ENCODE measurements at regions not wholly inside any gene's neighbourhood (a gene's known extent, or its start where the extent isn't known, plus 50 kb on each side); places are given as distances from the start of the nearest gene placed in this dataset.

DNA sequence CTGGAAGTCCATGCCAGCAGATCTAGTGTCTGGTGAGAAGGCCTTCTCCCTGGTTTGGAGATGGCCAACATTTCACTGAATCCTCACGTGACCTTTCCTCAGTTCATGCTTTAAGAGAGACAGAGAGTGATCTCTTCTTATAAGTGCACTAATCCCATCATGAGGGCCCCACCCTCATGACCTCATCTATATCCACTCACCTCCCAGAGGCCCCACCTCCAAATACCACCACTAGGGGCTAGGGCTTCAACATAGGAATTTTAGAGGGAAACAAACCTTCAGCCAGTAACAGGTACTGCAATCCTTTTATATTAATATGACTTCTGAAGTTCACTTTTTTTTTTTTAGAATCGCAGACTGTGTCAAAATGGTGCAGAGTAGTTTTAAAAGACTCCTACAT lies 496.9 kb upstream of the ADAMTS16 start:
- Mint-ChIP-seq H3K9me3 (peaks cover 38% of the 10 kb centered on the region), H3K4me3 (no peak overlapping the region), H3K27me3 (ENCODE audit: insufficient read depth) (no peaks in the 10 kb centered on the region; the same call in 1 of the 2 replicates), H3K36me3 (ENCODE audit: low read depth) (0 out of 2 replicates have a peak, but pooled peaks cover 4% of the 10 kb centered on the region), H3K27ac (no peak overlapping the region), H3K4me1 (ENCODE audit: low read depth) (no peaks in the 10 kb centered on the region)
- DNase-seq = no peak
- TF ChIP-seq CTCF (IDR thresholded peaks at IDR 0.05) = no peak

GRCh38 chr5:4643960-4644359 lies 496.2 kb upstream of the ADAMTS16 start:
- TF ChIP-seq CTCF (IDR thresholded peaks at IDR 0.05) = no peak
- H3K36me3 Mint-ChIP-seq (ENCODE audit: low read depth) = 0 out of 2 replicates have a peak, but pooled peaks cover 4% of the 10 kb centered on the region
- no peak overlapping the region for H3K4me3 Mint-ChIP-seq
- DNase-seq = no peak
- H3K9me3 Mint-ChIP-seq = peaks cover 41% of the 10 kb centered on the region
- H3K27me3 Mint-ChIP-seq (ENCODE audit: insufficient read depth) = no peaks in the 10 kb centered on the region; the same call in none of the 2 replicates
- H3K27ac Mint-ChIP-seq = no peak overlapping the region
- no peaks in the 10 kb centered on the region for H3K4me1 Mint-ChIP-seq (ENCODE audit: low read depth)

DNA sequence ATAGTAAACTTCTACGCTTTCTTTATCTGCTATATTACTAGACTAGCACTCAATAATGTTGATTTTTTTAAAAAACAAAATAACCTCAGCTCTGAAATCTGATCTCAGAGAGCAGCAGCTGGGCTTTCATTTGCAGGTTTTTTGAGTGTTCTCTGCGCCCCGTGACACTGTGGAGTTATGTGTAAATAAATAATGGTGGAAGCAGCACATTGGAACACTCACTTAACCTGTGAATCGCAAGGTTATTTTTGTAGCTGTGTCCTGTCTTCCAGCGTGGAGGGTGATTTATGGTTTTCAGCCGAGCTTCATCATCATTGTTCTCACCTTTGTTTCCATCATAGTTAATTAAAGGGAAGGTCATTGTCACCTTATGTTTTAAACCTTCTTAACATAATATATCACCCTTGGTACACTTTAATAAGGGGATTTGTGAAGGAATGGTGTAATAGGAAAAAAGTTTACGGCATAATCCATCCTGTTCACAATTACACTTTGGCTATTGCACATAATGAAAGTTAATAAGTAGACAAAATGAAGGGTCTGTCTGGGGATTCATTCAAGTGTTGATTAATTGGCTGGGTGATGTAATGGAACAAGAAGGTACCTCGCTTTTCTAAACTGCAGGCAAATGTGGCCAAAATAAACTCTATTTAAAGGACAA lies 493.3 kb upstream of the ADAMTS16 start:
- TF ChIP-seq CTCF (IDR thresholded peaks at IDR 0.05) = no peak
- peaks cover 58% of the 10 kb centered on the region for H3K9me3 Mint-ChIP-seq
- no peak overlapping the region for H3K27ac Mint-ChIP-seq
- no peaks in the 10 kb centered on the region for H3K4me1 Mint-ChIP-seq (ENCODE audit: low read depth)
- no peaks in the 10 kb centered on the region; the same call in none of the 2 replicates for H3K27me3 Mint-ChIP-seq (ENCODE audit: insufficient read depth)
- no peak overlapping the region for H3K4me3 Mint-ChIP-seq
- H3K36me3 Mint-ChIP-seq (ENCODE audit: low read depth) = peaks cover 4% of the 10 kb centered on the region; the same call in 1 of the 2 replicates
- no peak for DNase-seq

DNA sequence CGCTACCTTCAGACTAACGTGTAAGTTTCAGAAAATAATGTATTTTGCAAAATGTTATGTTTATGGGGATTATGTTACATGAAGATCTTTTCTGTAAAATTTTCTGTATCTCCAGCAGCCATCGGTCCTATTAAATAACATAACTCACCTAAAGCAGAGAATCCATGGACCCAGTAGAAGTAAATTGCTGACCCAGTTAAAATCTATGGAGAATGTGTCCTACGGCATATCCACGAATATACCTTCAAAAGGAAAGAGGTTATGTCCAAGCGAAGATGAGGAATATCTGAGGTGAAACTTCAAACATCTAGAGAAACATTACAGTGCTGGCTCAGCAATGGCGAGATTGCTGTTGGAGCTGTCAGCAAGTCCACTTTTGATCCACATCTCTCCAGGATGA lies 492.2 kb upstream of the ADAMTS16 start:
- TF ChIP-seq CTCF (IDR thresholded peaks at IDR 0.05) = no peak
- Mint-ChIP-seq H3K9me3 (peaks cover 62% of the 10 kb centered on the region), H3K36me3 (ENCODE audit: low read depth) (peaks cover 4% of the 10 kb centered on the region; the same call in 1 of the 2 replicates), H3K27me3 (ENCODE audit: insufficient read depth) (no peaks in the 10 kb centered on the region; the same call in none of the 2 replicates), H3K4me3 (no peak overlapping the region), H3K27ac (no peak overlapping the region), H3K4me1 (ENCODE audit: low read depth) (no peaks in the 10 kb centered on the region)
- DNase-seq = no peak

DNA sequence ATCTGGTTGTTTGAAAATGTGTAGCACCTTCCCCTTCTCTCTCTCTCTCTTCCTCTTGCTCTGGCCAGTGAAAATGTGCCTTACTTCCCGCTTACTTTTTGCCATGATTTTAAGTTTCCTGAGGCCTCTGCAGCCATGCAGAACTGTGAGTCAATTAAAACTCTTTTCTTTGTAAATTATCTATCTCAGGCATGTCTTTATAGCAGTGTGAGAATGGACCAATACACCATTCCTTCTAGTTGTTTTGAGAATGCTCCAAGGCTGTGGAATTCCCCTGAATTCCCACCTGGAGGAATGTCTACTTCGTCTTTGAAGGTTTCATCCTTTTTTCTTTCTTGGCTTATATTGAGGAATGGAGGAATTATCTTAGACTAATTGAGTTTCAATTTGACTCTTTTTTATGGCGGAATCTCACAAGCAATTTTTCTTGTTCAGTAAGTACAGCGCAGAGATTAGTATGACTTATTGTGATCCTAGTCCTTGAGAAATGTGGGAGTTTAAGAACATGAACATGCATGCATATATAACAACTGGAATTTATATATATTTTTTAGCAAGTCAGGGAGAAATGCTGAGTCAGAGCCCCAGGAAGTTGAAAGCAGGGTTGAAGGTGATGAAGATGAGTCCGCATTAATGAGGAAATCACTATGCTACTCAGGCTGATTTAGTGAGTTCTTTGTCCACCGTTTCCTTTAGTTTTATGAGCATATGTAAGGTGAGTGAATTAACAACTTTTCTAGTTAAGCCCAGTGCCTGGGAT lies 488.1 kb upstream of the ADAMTS16 start:
- H3K4me3 Mint-ChIP-seq = no peak overlapping the region
- H3K9me3 Mint-ChIP-seq = peaks cover 61% of the 10 kb centered on the region
- H3K4me1 Mint-ChIP-seq (ENCODE audit: low read depth) = no peaks in the 10 kb centered on the region
- DNase-seq = no peak
- H3K36me3 Mint-ChIP-seq (ENCODE audit: low read depth) = no peaks in the 10 kb centered on the region; the same call in 1 of the 2 replicates
- no peak for TF ChIP-seq CTCF (IDR thresholded peaks at IDR 0.05)
- no peaks in the 10 kb centered on the region; the same call in 1 of the 2 replicates for H3K27me3 Mint-ChIP-seq (ENCODE audit: insufficient read depth)
- no peak overlapping the region for H3K27ac Mint-ChIP-seq
